ENCODE measurements at regions not wholly inside any gene's neighbourhood (a gene's known extent, or its start where the extent isn't known, plus 50 kb on each side); places are given as distances from the start of the nearest gene placed in this dataset.

DNA sequence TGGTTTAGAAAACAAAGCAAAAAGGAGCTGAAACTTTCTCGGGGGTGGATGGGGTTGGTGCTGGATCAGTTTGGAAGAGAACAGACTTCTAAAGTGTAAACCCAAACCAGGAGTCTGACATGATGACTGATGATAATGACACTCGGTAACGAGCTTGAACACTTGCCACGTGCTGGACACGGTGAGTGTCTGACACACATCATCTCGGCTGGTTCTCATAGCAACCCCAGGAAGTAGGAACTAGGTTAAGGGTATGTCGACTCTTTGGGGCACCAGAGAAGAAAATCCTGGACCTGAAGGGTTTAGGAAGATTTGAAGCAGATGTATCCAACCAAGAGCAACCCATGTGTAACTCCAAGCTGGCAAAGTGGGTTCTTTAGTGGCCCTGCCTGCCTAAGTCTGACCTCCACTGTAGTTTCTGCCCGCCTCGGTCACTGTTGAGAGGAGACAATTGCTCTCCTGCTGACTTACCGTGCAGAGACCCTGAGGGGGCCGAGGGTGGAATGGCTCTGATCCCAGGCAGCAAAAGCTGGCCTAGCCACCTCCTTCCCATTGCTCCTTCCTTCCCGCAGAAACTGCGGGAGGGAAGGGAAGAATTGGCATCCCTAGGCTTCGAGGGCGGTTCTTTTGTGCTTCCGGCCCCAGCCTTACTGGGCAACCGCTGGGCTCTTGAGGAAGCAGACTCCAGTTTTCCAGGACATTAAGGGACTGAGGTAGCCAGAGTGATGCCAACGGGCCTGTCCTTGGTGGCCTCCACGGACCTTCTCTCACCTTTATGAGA, 156.0 kb downstream of the TOMM20 start:
- no peak for DNase-seq

DNA sequence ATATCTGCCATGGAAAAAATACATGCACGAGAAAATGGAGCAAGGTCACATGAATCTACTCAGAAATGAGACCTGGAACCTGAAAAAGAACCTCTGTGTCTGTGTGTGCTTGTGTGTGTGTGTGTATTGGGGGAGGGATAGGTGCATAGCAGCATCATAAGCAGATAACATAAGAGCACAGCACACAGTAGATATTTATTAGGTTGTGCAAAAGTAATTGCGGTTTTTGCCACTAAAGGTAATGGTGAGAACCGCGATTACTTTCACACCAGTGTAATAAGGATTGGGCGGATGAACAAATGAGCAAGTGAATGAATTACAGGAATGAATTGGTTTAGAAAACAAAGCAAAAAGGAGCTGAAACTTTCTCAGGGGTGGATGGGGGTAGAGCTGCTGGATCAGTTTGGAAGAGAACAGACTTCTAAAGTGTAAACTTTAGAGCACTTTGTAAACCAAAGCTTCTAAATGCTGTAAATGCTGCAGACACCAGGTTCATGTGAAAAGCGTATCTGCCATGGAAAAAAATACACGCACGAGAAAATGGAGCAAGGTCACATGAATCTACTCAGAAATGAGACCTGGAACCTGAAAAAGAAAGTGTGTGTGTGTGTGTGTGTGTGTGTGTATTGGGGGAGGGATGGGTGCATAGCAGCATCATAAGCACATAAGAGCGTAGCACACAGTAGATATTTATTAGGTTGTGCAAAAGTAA, 156.9 kb downstream of the TOMM20 start:
- no peak for DNase-seq

DNA sequence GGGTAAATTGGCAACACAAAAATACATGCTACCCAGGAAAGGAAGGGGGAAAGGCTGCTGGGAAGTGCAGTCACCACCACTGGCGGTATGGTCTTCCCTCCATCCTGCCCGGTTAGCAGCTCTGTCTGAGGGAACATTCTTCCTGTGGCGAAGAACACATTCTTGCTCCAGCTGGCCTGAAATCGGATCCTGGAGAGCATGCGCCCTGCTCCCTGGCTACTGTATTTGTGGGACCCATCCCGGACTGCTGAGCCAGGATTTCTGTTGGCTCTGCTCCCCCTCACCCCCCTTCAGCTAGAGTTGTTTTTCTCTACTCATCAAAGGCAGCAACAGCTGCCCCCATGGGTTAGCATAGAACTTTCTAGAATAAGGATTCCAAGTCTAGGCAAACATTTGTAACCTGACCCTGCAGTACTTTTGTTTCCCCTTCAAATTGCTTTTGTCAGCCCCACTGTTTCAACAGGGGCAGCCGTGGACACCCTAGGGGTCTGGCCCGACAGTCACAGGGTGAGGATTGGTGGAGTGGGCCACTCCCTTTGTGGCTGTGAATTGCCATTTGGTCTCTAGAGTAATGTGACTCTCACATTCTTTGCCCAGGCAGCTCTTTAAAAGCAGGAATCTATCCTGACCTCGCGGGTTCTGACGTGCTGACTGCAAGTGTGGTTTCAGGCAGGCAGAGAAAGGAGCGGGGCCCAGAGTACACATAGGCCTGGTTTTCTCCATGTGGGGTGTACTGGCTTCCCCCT, 157.7 kb downstream of the TOMM20 start:
- DNase-seq, result no peak

DNA sequence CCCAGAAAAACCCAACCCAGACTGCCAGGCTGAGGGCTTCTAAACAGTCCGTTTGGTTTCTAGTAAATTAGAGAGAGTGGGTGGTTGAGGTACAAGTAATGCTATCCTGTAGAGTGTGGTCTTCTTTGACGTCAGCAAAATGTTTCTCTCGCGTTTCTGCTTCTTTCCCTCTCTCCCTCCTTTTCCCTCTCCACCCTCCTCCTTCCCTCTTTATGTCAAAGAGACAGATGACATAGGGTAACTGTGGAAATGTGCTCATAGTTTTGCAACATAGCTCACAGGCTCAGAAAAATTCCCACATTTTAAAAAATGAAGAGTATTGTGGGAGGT, 158.3 kb downstream of the TOMM20 start:
- DNase-seq, result no peak

DNA sequence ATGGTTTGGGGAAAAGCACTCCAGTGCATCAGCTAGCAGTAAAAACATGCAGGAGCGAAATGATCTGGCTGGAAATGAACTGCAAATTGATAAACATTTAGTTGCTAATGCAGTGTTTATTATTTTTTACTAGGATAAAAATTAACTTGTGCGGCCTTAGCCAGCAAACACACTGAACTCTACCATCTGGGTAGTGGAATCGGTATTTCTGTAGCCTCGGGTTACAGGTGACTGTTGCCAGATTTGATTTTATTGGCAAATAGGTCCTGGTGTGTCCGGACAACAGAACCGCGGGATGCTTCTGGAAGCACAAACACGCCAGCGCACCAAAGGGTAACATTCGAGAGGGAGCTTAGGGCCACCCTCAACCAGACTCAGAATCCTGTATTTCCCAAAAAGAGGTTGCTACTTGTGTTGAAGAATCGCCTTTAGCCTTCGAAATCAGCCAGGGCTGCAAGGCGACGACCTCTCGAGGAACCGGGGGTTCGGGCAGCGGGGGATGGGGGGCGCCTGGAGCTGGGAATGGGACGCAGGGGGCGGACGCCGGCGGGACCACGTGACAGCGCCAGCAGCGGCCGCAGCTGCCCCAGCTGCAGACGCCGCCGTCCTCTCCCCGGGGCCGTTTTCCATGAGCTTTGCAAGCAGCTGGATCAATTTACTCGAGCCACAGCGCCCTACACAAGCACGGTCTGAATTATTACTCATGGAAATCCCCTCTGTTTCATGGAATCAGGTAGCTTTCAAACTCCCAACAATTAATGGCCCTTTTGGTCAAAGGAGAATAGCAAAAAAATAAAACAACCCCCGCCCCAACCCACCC, 158.8 kb downstream of the TOMM20 start:
- DNase-seq, result no peak

DNA sequence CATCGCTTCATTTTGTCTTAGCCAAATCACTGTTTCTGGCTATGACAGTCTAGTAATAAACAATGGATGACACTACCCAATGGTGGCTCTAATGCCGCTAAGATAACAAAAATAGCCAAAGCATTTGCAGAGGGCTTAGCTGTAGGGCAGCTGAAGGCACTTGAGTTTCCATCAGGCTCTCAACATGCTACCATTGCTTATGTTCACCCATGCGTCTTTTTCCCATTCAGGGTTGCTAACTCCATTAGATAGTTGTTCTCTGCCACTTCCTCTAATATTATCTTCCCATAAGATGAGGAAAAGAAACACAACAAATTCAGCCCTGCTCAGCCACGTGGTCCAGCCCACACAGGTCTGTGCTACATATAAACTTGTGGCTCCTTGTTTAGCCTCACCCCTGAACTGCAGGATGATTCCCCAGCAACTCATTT, 159.6 kb downstream of the TOMM20 start:
- no peak for DNase-seq

DNA sequence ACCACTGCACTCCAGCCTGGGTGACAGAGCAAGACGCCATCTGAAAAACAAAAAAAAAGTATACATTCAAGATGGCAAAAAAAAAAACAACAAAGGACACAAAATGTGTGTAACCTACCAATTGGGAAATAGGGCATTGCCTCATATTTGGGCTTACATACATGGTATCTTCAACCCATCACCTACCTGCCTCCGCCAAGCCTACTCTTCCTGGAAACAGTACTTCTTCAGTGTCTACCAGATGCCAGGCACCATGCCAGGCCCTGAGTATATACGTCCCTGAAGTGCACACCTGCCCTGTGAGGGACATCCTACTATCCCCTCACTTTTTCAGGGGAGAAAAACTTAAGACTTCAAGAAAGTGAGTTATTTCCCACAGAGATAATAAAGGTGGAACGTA, 160.2 kb downstream of the TOMM20 start:
- DNase-seq, result no peak

DNA sequence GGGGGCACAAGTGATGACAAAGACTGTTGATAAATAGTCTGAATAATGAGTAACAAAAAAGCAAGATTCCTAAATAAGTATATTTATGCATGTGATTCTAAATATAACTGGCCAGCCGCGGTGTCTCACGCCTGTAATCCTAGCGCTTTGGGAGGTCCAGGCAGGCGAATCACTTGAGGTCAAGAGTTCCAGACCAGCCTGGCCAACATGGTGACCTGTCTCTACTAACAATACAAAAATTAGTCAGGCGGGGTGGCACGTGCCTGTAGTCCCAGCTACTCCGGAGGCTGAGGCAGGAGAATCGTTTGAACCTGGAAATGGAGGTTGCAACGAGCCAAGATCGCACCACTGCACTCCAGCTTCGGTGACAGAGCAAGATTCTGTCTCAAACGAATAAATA, 161.5 kb downstream of the TOMM20 start:
- no peak for DNase-seq

DNA sequence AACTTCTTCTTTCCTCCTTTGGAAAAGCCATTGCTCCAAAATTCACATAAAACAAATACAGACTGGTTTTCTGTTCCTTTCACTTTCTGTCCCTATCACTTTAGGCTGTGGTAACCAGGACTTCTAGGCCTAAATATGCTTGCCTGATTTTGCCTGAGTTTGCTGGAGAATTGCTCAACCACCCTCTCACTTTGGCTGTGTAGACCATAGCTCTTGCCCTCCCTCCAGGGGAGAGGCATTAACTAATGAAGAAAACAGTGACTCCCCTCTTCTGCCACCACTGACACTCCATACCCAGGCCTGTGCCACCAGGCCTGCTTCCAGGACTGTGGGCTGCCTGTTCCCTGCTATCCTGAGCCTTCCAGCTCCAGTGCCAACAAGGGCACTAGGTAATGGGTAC, 163.5 kb downstream of the TOMM20 start:
- DNase-seq, result no peak

DNA sequence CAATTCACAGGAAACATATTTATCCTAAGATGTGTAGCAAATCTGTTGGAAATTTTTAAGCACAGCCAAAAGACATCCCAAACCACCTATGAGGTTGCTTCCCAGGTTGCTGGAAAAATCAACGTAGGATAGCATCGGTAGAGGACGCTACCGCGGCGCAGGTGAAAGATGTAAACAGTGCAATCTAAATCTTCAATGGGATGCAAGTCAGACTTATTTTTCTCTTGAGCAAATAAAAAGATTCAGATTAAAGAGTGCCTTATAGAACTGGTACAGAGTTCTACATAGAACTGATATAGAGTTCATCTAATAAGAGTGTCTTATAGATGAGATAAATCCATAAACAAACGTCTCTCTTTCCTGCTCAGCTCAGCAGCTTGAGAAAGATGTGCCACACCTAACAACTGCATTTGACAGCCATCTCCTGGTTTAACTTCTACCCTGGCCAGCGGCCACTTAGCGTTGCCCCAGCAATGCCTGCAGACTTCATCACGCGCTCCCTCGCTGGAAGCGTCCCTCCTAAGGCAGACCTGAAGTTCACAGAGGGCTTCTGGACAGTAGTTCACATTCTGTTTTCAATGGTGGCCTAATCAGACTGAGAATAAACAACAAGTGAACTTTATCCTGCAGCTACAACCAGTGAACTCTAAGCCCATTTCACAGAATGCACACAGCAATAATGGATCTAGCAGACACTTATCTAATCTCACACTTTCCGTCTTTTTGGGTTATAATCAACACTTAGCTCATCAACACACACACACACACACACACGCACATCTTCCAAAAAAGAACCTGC, 164.5 kb downstream of the TOMM20 start:
- no peak for DNase-seq

DNA sequence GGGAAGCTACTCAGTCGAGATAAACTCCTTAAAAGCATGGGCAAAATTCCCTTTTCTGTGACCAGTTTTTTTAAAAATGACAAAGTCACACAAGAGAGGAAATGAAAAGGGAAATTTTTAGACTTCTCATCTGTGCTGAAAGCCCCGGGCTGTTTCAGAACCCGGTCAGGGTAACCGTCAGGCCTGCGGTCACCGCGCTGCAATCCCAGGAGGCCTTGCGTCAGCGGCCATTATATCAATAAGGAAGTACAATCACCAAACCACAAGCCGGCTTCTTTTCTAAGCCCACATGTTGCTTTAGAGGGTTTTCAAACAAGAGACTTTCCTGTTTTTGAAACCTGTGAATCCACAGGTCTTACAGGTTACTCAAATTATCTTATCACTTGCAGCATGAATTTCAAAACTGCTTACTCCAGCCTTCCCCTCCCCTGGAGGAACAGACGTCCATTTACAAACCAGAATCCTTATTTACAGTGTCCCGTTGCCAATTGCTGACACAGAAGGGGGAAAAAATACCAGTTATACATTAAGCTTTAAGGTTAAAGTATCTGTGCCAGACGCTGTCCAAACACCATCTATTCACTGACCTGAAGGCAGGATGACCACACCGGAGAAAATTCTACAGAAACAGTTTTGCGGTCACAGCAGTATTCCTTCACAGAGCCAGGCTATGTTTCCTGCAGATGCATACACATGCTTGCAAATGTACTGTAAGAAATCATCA, 165.3 kb downstream of the TOMM20 start:
- DNase-seq, result no peak

DNA sequence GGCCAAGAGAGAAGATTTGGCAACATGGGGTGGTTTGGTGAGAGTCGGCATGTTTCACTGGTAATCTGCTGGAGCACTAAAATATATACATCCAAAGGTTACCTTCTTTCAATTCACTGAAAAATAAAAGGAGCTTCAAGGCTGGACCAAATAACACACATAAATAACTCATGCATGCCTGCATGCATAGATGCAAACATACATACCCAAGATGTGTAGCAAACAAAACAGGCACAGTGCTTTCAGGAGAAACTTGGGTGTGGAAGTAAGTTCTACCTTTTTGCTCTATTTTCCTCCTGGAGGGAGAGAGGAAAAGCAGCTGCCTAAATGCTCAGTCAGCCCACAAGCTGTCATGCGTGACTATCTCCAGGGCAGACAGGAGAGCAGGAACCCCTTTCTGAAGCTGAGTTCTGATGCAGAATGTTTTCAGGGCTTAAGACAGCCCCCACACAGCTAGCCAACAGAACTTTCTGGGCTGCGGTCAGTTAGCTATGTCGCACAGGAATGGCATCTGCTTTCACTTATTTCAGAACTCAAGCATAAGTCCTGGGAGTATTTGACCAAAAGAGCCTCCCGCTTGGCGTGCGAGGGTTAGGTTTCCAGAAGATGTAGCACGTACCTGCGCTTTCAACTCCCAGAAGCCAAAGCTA, 166.2 kb downstream of the TOMM20 start:
- DNase-seq, result no peak

DNA sequence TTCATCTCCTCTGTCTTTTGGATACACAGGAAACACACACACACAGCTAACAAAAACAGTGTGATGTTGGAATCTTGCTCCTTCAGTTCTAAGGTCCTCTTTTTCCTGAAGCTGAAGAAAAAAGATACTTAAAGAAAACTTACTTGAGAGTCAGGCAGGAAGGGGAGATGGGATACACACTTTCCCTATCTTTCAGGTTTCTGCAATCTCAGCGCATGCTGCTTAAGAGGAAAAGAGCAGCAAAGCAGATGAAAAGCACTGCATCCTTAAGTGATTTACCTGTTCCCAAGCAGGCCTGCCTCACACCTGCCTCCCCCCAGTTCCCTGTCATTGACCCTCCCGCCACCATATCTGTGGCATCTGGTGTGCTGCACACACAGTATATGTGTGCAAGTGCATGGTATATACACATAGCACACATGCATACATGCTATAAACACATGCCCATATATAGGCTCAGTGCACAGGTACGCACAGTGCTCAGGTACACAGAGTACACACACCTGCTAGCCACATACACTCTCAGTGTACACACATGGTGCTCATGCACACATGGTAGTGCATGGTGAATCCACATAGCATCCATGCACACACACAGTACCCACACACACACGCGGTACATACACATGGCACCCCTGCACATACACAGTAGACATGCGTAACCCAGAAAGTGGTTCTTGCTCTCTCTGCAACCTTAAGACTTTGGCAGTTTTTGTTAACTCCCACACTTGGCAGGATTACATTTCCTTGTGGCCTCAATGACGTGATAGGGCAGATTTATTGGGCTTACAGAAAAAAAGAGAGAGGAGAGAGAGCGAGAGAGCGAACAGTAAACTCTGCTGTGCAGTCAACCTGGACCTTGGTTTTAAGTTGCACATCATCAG, 166.9 kb downstream of the TOMM20 start:
- DNase-seq, result no peak

DNA sequence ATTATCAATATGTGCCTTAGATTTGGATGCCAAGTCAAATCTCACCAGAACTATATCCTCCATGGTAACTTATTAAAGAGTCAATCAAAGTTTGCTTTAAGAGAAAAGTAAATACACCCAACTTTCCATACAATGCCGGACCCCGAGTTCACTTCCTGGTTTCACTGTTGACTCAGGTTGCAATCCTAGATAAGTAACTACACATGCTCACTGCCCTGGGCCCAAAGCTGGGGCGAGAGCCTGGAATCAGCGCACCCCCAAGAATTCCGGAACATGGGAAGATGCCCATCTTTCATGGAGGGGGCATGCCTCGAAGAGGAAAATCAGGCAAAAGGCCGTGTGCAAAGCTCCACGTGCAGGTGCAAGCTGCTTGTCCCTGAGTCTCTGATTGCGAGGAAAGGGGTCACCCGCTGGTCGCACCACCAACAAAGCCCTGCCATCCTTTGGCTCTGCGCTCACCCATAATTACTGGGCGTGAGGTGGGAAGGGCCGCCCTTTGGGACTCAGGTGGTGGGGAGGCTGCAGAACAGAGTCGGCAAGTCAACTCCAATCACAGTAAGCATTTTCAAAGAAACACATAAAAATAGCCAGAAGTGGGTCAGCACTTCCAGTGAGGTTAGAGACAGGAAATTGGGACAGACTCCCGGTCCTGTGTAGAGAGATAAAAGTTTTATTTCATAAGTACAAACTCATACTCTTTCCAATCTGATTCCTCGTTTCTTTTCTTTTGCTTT, 167.7 kb downstream of the TOMM20 start:
- no peak for DNase-seq

DNA sequence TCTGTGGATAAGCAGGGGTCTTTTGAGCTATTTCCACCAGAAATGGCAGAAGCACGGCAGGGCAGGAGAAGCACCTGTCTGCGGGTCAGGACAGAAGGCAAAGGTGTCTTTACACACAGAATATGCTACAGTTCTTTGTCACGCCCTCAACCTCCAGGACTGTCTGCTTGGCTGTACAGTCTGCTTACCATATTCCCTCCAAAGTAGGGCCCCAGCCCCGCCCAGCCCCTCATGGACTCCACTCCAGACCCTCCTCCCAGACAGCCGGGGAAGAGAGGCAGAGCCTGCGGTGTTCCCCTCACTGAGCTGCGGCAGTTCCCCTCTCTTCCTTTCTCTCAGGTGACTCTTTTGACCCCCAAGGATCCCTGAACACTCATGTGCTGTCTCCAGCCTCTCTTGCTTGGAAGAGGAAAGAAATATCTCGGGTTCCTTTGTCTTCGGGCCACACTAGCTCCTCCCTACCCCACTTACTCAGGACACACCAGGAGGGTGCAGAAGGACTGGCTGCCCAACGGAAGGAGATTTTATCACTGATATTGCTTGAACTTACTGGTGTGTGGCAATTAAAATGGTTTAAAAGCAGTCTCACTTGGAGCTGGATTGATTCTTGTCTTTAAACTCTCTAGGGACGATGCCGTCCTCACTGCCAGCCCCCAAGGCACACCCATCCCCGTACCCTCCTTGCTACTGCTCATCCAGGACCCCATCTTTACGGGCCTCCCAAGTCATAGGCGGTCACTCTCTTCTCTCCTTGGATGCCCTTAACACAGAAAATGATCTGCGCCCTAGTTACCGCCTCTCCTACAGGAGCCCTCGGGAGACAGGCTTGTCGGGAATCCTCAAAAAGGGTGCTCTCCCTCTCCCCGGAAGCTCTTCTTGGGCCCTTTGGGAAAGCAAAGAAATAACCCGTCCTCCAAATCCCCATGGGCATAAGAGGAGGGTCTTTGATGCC, 169.7 kb downstream of the TOMM20 start:
- DNase-seq, result no peak

DNA sequence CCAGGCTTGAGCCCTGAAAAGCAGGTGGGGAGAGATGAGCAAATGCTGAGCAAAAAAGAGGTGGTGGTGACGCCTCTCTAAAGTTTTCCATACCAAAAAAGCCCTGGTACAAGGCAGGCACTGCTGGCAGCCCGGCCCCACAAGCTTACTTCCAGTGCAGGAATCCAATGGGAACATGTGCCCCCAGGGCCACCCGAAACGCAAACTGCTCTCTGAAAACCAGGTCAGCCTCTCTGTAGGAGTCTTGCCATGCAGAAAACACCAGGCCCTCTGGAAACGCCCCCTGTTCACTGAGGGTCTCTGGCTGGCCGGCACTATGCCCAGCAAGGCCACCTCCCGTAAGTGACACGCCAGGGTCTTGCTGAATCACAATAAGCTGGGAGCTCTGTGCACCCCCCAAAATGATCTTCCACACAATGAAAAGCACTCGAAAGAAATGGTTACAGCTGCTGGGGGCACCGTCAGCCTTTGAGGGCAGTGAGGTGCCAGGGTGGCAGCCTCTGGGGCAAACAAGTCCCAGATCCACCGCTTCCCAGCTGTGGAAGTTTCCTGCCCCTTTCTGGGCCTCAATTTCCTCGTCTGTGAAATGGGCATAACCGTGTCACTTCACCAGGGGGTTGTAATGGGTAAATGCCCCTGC, 170.5 kb downstream of the TOMM20 start:
- DNase-seq, result no peak

DNA sequence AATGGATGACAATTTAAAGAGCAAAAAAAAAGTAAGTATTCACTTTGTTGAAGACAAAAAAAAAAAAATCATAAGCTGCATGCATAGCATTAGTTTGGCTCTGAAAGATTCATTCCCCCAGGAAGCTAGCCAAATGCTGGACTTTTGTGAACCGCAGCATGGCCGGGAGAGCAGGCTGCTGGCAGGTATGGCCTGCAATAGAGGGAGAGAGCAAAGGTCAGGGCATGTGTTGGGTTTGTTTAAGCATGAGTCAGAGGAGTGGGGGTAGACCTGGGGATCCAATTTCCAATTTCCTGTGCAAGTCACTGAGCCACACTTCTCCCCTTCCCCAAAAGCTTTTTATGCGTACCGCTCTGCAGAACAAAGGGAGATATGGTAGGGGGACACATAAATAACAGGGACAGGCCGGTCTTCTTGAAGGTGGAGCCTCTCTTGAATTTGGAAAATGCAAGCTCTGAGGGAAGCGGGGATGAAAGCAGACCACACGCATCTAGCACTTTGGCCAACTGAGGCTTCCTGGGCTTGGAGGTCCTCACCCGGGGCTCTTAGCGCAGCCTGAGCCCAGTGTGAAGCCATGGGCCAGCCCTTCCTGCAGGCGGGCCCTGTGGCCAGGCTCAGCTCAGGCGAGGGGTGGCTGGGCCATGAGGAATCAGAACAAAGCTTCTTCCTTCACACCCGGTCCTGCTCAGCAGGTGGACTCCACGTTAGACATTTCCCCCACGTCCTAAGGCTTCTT, 171.1 kb downstream of the TOMM20 start:
- DNase-seq, result no peak
